Suprapubic skin (tissue), 4 donors: ENCODE measurements at regions not wholly inside any gene's neighbourhood (a gene's known extent, or its start where the extent isn't known, plus 50 kb on each side); places are given as distances from the start of the nearest gene placed in this dataset.

ENCODE experiments used
- EP300 ChIP-seq: sonication (generic); formaldehyde crosslinking; IDR thresholded peaks from one replicate; pipeline ENCODE4 v1.6.1; 2017; ENCODE audit warnings: antibody characterized with exemption
- POLR2A ChIP-seq, 2 donors: fragments of 450-650 bp; IDR thresholded peaks; one replicate each; pipeline ENCODE4 v1.6.1; 2017; ENCODE audit warnings: antibody characterized with exemption in 2 of 2, mild to moderate bottlenecking in 2 of 2, moderate library complexity in 2 of 2
- POLR2AphosphoS5 ChIP-seq, 3 donors: sonication (generic); formaldehyde crosslinking; IDR thresholded peaks; one replicate each; pipeline ENCODE4 v1.6.1; 2017; ENCODE audit warnings: antibody characterized with exemption in 3 of 3
- TF ChIP-seq, protein P1 (sequence below), 2 donors: fragments of 200-600 bp in 1 of 2; fragments of 450-650 bp in 1 of 2; sonication (generic) in 1 of 2; IDR thresholded peaks; one replicate each; pipeline ENCODE4 v1.5.1; 2016 to 2019; ENCODE audit warnings: antibody characterized with exemption in 2 of 2, mild to moderate bottlenecking in 1 of 2, moderate library complexity in 1 of 2

DNA sequence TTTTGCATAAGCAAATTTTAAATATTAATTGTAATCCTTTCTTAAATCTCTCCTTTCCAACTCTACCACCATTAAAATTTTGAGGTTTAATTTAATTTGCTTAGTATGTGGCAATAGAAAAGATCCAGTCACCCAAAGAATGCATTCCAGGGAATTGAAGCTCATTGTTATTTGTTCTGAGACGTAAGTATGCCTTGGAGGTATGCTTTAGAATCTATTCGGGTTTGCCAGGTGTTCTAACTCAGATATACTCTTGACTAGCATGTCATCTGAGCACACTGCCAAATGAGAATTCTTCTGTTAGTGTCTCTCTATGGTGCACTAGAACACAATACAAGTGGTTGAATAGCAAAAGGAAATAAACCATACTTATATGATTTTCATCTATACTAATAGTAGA, 813.6 kb upstream of the ADGRL2 start:
- TF ChIP-seq, protein P1, sequence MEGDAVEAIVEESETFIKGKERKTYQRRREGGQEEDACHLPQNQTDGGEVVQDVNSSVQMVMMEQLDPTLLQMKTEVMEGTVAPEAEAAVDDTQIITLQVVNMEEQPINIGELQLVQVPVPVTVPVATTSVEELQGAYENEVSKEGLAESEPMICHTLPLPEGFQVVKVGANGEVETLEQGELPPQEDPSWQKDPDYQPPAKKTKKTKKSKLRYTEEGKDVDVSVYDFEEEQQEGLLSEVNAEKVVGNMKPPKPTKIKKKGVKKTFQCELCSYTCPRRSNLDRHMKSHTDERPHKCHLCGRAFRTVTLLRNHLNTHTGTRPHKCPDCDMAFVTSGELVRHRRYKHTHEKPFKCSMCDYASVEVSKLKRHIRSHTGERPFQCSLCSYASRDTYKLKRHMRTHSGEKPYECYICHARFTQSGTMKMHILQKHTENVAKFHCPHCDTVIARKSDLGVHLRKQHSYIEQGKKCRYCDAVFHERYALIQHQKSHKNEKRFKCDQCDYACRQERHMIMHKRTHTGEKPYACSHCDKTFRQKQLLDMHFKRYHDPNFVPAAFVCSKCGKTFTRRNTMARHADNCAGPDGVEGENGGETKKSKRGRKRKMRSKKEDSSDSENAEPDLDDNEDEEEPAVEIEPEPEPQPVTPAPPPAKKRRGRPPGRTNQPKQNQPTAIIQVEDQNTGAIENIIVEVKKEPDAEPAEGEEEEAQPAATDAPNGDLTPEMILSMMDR (IDR thresholded peaks at IDR 0.05) = no peak
- TF ChIP-seq POLR2A (IDR thresholded peaks at IDR 0.05) = no peak
- TF ChIP-seq POLR2AphosphoS5 (IDR thresholded peaks at IDR 0.05) = no peak
- TF ChIP-seq EP300 = no peak
